ENCODE measurements at regions not wholly inside any gene's neighbourhood (a gene's known extent, or its start where the extent isn't known, plus 50 kb on each side); places are given as distances from the start of the nearest gene placed in this dataset.

DNA sequence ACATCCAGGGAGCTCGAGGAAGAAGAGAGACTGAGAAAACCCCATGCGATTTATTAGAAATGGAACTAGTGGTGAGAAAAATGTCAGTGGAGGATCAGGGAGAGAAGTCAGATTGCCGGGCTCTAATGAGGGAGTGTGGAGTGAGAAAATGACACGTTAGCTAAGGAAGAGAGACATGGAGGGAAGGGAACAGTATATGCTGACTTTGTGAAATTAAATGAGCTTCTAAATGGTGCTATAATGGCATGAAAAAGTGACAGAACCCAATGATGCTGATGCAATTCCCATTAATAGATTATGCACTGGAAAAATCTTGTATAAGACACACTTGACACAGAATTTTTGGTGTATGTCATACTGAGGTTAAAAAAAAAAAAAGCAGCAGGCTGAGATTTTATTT is 112.6 kb downstream of the HSPH1 start:
- no peak for DNase-seq (ENCODE audit: low read depth)

- no peak for DNase-seq (ENCODE audit: low read depth)
Measured at GRCh38 chr13:31048521-31048920, 113.2 kb downstream of the HSPH1 start.

DNA sequence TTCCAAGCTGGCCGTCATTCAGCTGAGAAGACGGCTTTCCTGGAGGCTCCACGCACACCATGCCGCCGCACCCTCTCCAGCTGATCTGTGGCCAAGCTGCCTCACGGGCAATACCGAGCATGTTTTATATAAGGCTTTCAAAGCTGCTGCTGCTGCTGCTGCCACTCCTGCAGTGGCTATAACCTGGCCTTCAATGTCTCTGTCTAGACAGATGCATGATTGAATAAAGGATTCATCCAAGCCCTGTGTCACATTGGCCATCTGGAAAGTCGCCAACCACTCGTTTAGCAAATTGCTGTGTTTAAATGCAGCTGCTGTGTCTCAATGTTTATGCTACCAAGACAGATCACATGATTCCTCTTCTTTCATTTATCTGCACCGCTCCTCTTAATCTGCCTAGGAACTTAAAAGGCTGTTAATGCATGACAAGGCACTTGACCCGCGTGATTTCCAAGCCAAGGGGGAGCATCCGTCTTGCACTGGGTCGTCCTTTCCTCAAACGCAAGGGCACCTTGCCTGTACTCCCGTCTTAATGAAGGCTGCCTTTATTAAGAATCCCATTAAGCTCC is 114.3 kb downstream of the TEX26 start:
- DNase-seq (ENCODE audit: low read depth) = no peak

DNA sequence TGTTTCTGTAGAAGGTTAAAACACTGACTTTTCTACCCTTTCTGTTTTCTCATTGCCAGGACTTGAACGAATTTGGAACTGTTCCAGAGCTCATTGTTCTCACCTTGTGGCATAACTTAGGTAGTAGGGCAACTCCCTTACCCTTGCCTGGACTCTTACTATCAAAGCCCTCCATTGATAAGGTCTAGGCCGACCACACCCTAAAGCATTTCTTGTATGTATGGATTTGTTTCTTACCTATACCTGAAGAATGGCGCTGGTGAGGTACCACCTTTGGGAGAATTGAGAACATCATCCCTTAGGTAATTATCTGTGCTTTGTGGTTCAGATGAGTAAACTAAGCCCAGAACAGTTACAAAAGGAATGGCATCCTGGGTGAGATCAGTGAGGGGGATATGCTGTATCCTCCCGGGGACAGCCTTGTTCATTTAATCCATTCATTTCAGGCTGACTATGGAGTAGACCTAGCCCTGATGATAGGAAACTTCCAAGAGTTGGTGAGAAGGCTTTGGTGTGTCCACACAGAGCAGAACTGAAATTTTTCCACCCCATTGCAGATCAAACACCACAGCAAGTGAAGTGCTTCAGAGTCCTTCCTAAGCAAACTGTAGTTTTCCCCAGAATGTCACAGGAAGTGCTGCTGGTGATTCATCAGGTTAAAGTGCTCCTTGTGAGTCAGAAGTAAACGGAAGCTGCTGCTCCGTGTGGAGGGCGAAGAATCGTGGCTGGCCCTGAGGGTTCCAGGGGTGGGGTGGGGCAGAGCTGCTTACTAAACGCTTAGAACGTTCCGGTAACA is 113.0 kb downstream of the TEX26 start:
- peak; percentile 41 for DNase-seq (ENCODE audit: low read depth)

GRCh38 chr13:31044364-31045285 is 112.2 kb downstream of the TEX26 start:
- peak; percentile 65 for DNase-seq (ENCODE audit: low read depth)

DNA sequence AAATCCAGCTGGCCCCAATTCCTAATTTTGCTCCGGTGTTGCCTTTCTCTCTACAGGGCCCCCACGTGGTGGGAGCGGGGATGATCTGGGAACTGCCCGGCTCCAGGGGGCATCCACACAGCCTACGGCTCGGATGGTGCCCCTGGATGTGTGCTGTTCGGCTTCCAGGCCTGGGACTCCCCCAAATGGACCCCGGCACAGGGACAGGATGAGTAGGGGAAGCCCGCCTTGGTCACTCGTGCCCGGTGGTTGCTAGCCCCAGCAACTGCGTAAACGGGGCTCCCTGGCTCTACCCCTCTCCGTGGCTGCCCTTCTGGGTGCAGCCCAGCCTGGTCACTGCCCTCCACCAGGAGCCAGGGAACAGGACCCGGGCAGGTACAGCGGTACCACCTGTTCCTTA is 111.5 kb downstream of the TEX26 start:
- DNase-seq (ENCODE audit: low read depth) = no peak

- DNase-seq (ENCODE audit: low read depth) = no peak
Measured at GRCh38 chr13:31042481-31043165, 110.2 kb downstream of the TEX26 start.

GRCh38 chr13:31042049-31042448 is 109.6 kb downstream of the TEX26 start:
- DNase-seq (ENCODE audit: low read depth) = no peak

DNA sequence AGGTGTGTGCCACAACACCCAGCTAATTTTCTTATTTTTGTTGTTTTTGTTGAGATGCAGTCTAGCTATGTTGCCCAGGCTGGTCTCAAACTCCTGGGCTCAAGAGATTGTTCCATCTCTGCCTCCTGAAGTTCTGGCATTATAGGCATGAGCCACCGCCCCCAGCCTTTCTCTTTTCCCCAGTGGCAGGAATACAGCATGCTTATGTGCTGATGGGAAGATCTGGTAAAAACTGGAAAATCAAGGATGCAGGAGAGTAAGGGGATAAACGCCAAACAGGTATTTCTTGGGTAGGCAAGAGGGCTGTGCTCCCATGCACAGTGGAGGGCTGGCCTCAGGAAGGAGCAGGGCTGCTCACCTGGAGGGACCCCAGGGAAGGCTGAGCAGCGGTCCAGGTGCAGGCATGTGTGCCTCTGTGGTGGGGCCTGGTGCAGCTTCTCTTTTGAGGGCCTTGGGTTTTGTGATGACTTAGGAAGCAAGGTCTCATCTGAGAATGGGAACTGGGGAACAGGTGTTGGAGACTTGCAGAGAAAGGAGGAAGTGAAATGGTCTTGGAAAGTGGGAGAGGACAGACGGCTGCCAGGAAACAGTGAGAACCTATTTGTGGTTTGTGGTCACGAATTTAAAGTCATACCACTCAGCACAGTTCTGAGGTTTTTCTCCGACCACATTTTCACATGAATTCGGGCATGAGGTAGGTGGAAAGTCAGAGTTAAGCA is 106.5 kb downstream of the TEX26 start:
- no peak for DNase-seq (ENCODE audit: low read depth)

- no peak for DNase-seq (ENCODE audit: low read depth)
Measured at GRCh38 chr13:31037874-31038500, 105.5 kb downstream of the TEX26 start.

DNA sequence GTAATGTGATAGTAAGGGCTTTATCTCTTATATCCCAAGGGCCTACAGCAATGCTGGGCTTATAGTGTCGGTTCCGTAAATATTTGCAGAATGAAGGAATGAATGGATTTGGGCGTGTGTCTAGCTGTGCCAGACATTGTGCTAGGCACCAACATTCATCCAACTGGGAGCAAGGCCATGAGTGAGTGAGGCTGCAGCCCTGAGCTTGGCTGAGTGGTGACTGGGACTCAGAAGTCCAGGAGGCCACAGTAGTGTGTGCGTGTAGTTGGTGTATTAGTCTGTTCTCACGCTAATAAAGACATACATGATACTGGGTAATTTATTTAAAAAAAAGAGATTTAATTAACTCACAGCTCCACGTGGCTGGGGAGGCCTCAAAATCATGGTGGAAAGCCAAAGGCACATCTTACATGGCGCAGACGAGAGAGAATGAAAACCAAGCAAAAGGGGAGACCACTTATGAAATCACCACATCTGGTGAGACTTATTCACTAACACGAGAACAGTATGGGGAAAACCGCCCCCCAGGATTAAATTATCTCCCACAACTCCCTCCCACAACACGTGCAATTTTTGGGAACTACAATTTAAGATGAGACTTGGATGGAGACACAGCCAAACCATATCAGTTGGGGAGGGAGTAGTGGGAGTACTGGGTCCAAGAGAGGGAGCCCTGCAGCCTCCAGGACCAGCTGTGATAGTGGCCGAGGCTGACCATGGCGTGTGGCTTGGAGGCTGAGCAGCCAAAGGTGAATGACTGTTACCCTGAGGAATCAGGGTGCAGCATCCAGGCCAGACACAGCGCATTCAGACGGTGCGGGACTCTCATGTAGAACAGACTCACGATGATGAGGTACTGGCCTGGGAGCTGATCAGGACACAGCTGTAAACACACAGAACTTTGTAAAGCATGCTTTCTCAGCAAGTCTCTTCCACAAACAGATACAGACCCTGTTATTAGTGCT is 104.6 kb downstream of the TEX26 start:
- DNase-seq (ENCODE audit: low read depth) = no peak

GRCh38 chr13:31035185-31035965 is 102.9 kb downstream of the TEX26 start:
- no peak for DNase-seq (ENCODE audit: low read depth)

GRCh38 chr13:31032528-31033113 is 100.2 kb downstream of the TEX26 start:
- no peak for DNase-seq (ENCODE audit: low read depth)

GRCh38 chr13:31031482-31031881 is 99.0 kb downstream of the TEX26 start:
- DNase-seq (ENCODE audit: low read depth) = no peak

GRCh38 chr13:31029102-31029501 is 96.6 kb downstream of the TEX26 start:
- no peak for DNase-seq (ENCODE audit: low read depth)

DNA sequence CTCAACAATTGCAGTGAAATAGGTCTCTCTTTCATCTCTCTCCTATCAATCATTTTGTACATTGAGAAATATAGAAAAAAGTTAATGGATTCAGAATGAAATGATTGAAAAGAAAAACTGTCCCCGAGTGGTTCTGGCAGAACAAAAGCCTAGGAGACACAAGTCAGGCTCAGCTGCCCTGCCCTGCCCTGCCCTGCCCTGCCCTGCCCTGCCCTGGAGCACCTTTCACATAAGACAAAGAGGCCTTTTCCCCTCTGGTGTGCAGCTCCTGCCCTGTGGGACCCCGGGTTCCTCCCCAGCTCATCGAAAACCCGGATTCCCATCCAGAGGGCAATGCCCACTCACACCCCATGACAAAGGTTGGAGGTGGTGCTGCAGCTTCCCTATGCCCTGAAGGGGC is 94.7 kb downstream of the TEX26 start:
- no peak for DNase-seq (ENCODE audit: low read depth)

All from stimulated activated CD8-positive, alpha-beta memory T cell treated with anti-CD3 and anti-CD28 coated beads, Interleukin-15, amount 100 ng/mL, for 1 hour (primary cell).